LNCAP (cell line): ENCODE measurements at regions not wholly inside any gene's neighbourhood (a gene's known extent, or its start where the extent isn't known, plus 50 kb on each side); places are given as distances from the start of the nearest gene placed in this dataset.

Source experiments
- TF ChIP-seq, protein P1 (sequence below): fragments of 450-650 bp; IDR thresholded peaks from 2 replicates; pipeline ENCODE4 v1.5.1; 2017; ENCODE audit warnings: mild to moderate bottlenecking

DNA sequence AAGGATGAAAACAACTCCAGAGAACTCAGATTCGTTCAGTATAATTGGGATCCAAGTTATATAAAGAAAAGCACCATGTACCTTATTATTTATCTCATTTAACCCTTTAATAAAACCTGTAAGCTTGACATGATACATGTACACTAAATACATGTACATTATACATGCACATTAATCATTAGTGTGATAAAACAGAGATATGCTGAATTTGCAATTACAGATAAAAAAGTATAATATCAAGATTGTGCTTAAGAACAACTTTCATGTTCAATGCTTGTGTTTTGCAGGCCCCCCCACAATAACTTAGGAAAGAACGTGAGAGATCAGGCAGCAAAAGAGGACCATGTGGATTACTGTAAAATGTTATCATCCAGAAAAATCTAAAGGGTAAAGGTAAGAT, 385.4 kb upstream of the GYPC start:
- TF ChIP-seq, protein P1, sequence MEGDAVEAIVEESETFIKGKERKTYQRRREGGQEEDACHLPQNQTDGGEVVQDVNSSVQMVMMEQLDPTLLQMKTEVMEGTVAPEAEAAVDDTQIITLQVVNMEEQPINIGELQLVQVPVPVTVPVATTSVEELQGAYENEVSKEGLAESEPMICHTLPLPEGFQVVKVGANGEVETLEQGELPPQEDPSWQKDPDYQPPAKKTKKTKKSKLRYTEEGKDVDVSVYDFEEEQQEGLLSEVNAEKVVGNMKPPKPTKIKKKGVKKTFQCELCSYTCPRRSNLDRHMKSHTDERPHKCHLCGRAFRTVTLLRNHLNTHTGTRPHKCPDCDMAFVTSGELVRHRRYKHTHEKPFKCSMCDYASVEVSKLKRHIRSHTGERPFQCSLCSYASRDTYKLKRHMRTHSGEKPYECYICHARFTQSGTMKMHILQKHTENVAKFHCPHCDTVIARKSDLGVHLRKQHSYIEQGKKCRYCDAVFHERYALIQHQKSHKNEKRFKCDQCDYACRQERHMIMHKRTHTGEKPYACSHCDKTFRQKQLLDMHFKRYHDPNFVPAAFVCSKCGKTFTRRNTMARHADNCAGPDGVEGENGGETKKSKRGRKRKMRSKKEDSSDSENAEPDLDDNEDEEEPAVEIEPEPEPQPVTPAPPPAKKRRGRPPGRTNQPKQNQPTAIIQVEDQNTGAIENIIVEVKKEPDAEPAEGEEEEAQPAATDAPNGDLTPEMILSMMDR = no peak

DNA sequence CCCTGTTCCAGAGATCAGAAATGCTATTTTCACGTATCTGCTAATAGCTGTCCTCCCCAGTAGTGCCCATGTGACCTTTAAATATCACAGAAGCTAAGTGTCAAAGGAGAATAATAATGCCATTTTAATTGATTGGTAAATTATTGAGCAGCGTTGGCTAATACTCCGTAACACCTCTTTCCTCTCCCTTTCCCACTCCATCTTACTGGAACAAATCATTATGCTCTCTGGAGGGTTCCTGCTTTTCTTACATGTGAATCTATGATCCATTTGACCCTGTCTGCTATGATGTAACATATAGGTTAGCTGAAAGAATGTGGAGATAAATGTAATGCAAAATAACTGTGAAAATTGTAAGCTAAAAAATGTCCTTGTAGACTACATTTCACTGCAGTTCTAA, 383.6 kb upstream of the GYPC start:
- TF ChIP-seq, protein P1 = no peak

DNA sequence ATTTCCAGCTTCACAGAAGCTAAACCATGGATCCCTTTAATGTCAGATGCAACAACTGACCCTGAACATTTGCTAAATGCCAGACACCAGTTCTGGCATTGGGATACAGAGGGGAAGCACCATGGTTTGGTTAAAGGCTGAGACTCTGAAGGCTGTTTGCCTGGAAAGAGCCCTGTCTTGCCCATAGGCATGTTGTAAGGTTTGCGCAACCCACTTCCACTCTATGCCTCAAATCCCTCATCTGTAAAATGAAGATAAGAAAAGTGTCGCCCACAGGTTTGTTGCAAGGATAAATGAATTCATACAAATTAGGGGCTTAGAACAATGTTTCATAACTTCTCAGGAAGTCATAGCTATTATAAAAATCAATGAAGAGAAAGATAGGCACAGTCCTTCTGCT, 380.9 kb upstream of the GYPC start:
- TF ChIP-seq, protein P1 = no peak

DNA sequence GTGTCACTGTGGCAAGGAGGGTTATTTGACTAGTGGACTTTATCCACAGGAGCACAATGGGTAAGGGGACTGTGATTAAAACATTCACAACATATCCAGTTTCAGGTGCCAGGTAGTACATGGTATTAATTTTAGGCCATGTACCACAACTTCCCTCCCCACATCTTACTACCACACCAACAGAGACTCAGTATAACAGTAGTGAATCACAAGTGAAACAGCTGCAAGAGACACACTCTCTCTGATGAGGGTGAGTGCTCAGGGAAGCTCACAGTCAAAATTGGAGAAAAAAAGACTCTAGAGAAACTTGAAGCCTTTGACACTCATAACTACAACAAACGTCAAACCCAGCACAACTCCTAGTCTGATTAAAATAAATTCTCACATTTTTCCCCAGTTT, 367.6 kb upstream of the GYPC start:
- TF ChIP-seq, protein P1 = no peak

DNA sequence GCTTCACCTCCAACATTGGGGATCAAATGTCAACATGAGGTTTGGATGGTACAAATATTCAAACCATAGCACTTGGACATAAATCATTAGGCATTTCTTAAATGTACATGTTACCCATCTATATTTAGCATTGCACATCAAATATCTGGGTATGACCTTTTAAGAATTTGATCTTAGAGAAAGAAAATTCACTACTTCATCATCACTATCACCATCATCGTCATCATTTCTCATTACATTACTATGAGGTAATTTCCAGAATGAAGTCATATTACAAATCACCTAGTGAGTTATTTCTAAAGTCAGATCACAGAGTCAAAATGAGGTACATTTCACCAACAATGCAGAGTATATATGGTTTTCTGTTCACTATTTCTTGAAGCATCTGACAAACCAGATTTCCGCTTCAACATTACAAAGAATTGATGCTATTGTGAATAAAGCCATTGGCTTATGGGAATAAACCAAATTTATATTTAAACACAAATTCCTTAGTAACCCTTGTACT, 356.4 kb upstream of the GYPC start:
- TF ChIP-seq, protein P1 = no peak

DNA sequence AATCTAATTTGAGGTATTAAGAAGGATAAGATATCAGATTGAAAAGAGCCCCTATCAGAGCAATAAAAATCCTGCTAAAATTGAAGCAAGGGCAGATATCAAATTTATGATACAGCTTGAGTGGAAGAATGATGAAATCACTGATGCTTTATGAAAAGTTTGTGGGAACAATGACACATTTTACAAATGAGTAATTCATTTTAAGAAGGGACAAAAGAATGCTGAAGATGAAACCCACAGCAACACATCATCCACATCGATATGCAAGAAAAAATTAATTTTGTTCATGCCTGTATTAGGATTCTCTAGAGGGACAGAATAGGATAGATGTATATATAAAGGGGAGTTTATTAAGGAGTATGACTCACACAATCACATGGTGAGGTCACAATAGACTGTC, 355.6 kb upstream of the GYPC start:
- TF ChIP-seq, protein P1 = no peak

DNA sequence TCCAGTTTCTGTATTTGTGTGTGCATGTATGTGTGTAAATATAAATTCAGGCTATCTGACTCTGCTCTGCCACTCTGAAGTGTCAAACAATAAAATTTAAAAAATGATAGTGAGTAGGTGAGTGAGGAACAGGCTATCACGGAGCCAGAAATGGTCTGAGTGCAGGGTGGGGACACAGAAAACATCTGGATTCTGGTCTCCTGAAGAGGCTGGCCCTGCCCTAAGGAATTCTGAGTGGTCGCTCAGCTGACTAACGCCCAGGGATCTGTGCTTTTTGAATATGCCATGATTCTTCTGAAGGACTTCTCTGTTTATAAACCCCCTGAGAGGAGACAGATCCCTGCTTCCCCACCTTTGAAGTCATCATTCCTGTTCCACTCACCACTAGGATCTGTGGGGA, 353.9 kb upstream of the GYPC start:
- TF ChIP-seq, protein P1 = no peak

DNA sequence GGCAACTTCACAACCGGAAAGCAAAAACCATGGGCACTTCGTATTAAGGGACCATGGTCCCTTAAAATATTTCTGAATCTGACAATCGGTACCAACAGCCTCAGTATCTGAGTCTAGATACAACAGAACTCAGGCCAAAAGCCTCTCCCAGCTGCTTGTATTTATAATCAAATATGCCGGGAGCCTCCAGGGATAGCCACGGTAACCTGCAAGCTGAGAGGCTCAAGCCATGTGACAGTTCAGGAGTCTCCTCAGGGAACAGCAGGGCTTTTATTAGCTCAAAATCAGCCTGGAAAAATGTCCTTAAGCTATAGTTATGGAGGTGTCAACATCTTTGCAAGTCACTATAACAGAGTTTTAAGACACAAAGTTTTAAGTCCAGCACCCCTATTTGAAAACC, 352.8 kb upstream of the GYPC start:
- TF ChIP-seq, protein P1 = no peak
